OCI-LY7 (cell line): ENCODE measurements at regions not wholly inside any gene's neighbourhood (a gene's known extent, or its start where the extent isn't known, plus 50 kb on each side); places are given as distances from the start of the nearest gene placed in this dataset.

Experiments
- CTCF ChIP-seq: fragments of 200-600 bp; sonication (generic); conservative IDR thresholded peaks from 2 replicates; pipeline ENCODE4 v1.5.1; 2014; ENCODE audit warnings: mild to moderate bottlenecking, antibody characterized with exemption, low read length, moderate library complexity, mixed read lengths
- EZH2phosphoT487 ChIP-seq: fragments of 200-600 bp; sonication (generic); IDR thresholded peaks from 2 replicates; pipeline ENCODE4 v1.6.1; 2018; ENCODE audit warnings: low read depth, borderline replicate concordance, mild to moderate bottlenecking, mixed run types, antibody characterized with exemption, low read length, moderate library complexity, mixed read lengths

- TF ChIP-seq CTCF (peak; percentile 54), EZH2phosphoT487 (no peak)
Measured at GRCh38 chr11:33984682-33985389, 66.7 kb upstream of the CAPRIN1 start.
